SKM-1 treated with dmso at 0.1 percent for 144 hours (cell line): ENCODE measurements at regions not wholly inside any gene's neighbourhood (a gene's known extent, or its start where the extent isn't known, plus 50 kb on each side); places are given as distances from the start of the nearest gene placed in this dataset.
"Not testable (repeated sequence)": the region's sequence is repeated elsewhere in the genome, so short reads cannot be mapped to it uniquely, and the experiment has no call there.

Experiments
- DNase-seq: peaks from one replicate; lab custom pipeline; 2025; ENCODE audit not compliant: unreplicated experiment; lab: John Stamatoyannopoulos, UW

GRCh38 chr4:62475596-62475995 is 1275.5 kb downstream of the ADGRL3 start:
- no peak for DNase-seq

- no peak for DNase-seq
Measured at GRCh38 chr4:62474802-62475201, 1274.7 kb downstream of the ADGRL3 start.

DNA sequence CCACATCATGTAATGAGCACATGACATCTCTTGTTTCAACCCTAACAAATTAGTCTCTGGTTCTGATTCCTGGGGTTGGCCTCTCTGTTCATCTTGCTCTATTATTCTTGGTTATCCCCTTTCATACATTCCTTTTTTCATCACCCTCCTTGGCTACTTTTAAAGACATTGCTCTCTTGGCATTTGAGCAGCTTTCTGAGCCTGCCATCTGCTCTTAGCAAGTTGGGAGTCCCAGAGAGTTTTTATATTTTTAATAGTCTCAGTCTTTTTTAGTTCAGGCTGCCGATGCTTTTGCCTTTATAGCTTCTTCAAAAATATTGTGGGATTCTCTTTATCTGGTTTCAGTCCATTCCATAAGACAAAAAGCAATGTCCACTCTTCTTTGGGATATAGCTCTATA is 1270.9 kb downstream of the ADGRL3 start:
- no peak for DNase-seq

- DNase-seq: no peak
Measured at GRCh38 chr4:62470421-62470983, 1270.4 kb downstream of the ADGRL3 start.

DNA sequence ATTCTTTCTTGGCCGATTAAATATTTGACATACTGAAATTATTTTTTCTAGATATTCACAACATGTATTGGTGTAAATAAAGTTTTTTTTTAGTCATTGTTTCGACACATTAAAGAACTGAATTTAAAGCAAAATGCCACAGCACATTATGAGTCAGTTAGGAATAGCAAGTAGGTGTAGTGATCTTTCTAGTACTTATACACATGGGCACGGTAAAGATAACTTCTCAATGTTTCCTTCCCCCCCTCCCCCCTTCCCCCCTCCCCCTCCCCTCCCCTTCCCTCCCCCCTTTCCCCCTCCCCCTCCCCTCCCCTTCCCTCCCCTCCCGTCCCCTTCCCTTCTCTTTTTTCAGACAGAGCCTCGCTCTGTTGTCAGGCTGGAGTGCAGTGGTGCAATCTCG is 1269.9 kb downstream of the ADGRL3 start:
- no peak for DNase-seq

DNA sequence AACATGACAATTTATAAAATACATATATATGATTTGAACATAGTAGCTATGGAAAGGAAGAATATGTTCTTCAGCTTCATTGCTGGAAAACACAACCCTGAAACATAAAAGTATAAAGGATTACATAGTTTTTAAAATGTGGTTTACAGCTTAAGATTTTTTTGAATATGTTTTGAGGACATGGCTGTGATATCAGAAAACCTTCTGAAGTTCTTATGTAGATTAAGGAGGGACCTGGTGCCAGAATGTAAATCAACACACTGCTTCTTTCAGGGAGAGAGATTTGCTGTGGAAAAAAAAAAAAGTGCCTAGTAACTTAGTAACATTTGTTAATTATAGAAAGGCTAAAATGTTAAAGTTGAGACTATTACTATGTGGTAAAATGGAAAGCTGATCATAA is 1261.8 kb downstream of the ADGRL3 start:
- DNase-seq: no peak

- DNase-seq: no peak
Measured at GRCh38 chr4:62460329-62460728, 1260.2 kb downstream of the ADGRL3 start.

DNA sequence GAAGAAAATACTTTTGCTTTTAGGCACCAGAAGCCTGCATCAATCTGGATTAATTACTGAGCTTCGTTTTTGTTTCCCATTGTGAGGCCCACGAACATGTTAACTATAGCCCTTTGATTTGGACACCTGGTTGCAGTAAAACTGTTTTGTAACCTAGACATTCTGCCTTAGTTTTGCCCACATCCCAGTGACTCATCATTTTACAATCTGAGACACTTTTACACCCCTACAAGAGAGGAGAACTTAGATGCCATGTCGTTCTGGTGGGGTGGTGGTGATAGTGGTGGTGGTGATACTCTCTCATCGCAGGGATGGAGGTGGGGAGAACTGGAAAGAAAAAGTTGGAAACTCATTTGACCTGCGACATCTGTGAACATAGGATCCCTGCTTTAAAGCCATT is 1257.2 kb downstream of the ADGRL3 start:
- DNase-seq: no peak

GRCh38 chr4:62455871-62456270 is 1255.7 kb downstream of the ADGRL3 start:
- no peak for DNase-seq

GRCh38 chr4:62454535-62454934 is 1254.4 kb downstream of the ADGRL3 start:
- DNase-seq: no peak

DNA sequence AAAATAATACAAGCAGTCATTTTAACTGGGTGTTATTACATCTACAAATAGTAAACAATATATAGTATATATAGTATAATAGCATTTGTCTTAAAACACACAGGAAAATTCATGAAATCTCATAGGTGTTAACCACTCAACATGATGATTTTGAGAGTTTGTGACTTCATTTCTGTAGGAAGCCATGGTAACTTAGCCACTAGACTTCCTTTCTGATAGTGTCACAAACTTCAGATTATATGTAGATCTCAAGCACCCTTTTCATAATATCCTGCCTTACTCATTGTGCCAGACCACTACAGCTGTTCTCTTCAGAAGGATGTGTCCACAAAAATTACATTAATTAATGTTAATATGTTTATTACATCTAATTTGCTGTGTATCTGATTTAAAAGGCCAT is 1250.6 kb downstream of the ADGRL3 start:
- no peak for DNase-seq

GRCh38 chr4:62449538-62449937 is 1249.4 kb downstream of the ADGRL3 start:
- no peak for DNase-seq

DNA sequence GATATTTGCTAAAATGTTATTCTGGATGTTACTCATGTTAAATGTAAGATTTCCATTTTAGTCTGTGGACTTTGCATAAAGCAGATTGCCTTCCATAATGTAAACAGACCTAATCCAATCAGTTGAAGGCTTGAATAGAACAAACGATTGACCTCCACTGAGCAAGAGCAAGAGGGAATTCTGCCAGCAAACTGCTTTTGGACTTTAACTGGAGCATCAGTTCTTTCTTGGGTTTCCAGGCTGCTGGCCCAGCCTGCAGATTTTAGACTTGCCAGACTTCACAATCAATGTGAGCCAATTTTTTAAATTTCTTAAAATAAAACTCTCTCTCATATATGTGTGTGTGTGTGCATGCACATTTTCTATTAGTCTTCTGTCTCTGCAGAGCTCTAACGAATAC is 1248.8 kb downstream of the ADGRL3 start:
- no peak for DNase-seq

DNA sequence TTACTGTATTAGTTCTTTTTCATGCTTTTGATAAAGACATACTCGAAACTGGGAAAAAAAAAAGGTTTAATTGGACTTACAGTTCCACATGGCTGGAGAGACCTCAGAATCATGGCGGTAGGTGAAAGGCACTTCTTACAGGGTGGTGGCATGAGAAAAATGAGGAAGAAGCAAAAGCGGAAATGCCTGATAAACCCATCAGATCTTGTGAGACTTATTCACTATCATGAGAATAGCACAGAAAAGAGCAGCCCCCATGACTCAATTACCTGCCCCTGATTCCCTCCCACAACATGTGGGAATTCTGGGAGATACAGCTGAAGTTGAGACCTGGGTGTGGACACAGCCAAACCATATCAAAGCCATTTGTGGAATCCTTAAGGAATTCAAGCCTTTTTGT is 1238.9 kb downstream of the ADGRL3 start:
- no peak for DNase-seq

DNA sequence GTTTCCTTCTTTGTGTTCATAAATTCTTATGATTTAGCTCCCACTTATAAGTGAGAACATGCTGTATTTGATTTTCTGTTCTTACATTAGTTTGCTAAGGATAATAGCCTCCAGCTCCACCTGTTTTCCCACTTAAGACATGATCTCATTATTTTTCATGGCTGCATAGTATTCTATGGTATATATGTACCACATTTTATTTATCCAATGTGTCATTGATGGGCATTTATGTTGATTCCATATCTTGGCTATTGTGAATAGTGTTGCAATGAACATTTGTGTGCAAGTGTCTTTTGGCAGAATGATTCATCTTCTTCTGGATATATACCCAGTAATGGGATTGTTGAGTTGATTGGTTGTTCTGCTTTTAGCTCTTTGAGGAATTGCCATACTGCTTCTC is 1234.8 kb downstream of the ADGRL3 start:
- no peak for DNase-seq

- DNase-seq: not testable (repeated sequence)
Measured at GRCh38 chr4:62431513-62432231, 1231.5 kb downstream of the ADGRL3 start.

DNA sequence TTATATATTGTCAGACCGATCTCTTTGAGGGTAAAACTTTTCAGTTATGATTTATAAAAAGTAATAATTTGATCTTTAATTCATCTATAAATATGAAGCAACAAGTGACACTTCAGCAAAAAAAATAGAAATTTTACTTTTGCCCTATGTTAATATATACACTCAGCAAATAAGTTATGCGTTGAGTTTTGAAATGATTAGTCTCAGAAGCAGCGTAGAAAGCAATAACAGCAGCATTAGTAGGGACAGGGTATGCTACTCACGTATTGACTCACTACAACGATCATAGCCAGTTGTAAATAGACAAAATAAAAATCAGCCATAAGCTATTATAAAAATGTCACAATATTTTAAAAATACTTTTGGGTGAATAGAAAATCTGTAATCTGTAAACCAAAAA is 1229.2 kb downstream of the ADGRL3 start:
- no peak for DNase-seq

DNA sequence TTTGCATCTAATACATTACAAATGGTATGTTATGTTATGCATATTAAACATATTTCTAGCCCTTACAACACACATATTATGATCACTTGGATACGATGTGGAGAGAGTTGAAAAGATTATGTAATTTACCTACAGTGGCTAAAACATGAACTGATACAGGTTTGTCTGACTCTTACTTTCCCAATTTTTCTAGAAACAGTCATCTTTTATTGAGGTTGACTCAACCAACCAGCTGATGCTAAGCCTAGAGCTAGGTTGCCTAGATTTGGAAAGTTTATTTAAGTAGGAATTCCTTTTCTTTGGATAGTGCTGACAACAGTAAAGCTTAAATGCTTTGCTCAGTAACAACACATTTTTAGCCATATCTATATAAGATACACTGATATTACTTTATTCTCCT is 1215.1 kb downstream of the ADGRL3 start:
- no peak for DNase-seq

GRCh38 chr4:62414563-62414962 is 1214.4 kb downstream of the ADGRL3 start:
- DNase-seq: no peak

DNA sequence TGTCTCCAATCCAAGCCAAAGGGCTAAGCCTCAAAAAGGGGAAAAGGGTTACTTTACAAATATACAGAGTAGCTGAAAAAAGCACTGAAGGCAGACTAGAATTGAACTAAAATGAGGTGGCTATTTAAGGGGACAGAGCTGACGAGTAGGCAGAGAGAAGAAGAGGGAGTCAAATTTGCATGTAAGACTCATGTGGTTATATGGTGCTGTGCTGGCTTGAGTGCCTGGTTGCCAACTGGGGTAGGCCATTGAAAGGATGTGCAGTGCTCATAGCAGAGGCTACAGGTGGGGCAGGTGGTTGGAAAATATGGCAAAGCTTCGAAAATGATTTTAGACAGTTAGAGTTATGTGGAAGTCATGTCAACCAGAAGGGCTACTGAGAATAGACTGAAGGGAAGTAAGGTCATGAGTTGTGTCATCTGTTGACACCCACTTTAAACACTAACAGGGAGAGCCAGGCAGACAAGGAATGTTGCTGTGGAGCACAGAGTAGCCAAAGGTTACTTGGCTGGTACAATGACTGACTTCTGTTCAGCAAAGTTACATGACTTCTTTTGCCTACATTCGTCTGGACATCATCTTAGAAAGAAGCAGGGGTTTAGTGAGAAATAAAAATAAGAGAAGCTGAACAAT is 1210.4 kb downstream of the ADGRL3 start:
- DNase-seq: no peak

DNA sequence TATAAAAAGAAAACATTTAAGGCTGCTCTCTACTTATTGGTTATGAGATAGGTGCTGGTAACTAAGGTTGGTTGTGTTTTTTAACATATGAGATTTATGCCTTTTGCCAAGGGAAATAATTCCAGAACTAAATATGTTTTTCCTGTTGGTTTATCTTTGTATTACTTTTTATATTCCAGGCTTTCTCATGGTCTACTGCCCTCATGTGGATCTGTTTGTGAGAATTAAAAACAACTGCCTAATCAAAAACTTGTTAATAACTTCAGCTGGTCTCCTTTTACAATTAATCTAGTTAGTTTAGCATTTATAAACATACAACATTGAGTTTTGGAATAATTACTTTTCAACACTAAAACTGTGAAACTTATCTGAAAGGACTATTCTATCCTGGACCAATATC is 1208.3 kb downstream of the ADGRL3 start:
- DNase-seq: no peak

GRCh38 chr4:62407534-62407933 is 1207.4 kb downstream of the ADGRL3 start:
- DNase-seq: no peak
